ENCODE measurements at regions not wholly inside any gene's neighbourhood (a gene's known extent, or its start where the extent isn't known, plus 50 kb on each side); places are given as distances from the start of the nearest gene placed in this dataset.
"Not testable (repeated sequence)": the region's sequence is repeated elsewhere in the genome, so short reads cannot be mapped to it uniquely, and the experiment has no call there.

- H3K9me3 Mint-ChIP-seq, H3K27me3 Mint-ChIP-seq, H3K4me1 Mint-ChIP-seq, H3K4me3 Mint-ChIP-seq, H3K27ac Mint-ChIP-seq, H3K36me3 Mint-ChIP-seq: not testable (repeated sequence)
Measured at GRCh38 chr2:111346018-111346930, 225.6 kb downstream of the BCL2L11 start.

- not testable (repeated sequence) for H3K4me3 Mint-ChIP-seq, H3K27me3 Mint-ChIP-seq, H3K9me3 Mint-ChIP-seq, H3K36me3 Mint-ChIP-seq, H3K4me1 Mint-ChIP-seq, H3K27ac Mint-ChIP-seq
Measured at GRCh38 chr2:111347695-111348094, 227.0 kb downstream of the BCL2L11 start.

GRCh38 chr2:111348316-111348715, 227.6 kb downstream of the BCL2L11 start:
- not testable (repeated sequence) for H3K9me3 Mint-ChIP-seq, H3K27me3 Mint-ChIP-seq, H3K4me1 Mint-ChIP-seq, H3K4me3 Mint-ChIP-seq, H3K36me3 Mint-ChIP-seq, H3K27ac Mint-ChIP-seq

GRCh38 chr2:111355022-111355817, 234.5 kb downstream of the BCL2L11 start:
- not testable (repeated sequence) for H3K9me3 Mint-ChIP-seq, H3K4me3 Mint-ChIP-seq, H3K27me3 Mint-ChIP-seq, H3K4me1 Mint-ChIP-seq, H3K36me3 Mint-ChIP-seq, H3K27ac Mint-ChIP-seq

- H3K4me3 Mint-ChIP-seq, H3K4me1 Mint-ChIP-seq: not testable (repeated sequence)
Measured at GRCh38 chr2:111355823-111356511, 235.3 kb downstream of the BCL2L11 start.

GRCh38 chr2:111356512-111357031, 235.9 kb downstream of the BCL2L11 start:
- H3K4me1 Mint-ChIP-seq, H3K27ac Mint-ChIP-seq, H3K36me3 Mint-ChIP-seq, H3K27me3 Mint-ChIP-seq, H3K4me3 Mint-ChIP-seq, H3K9me3 Mint-ChIP-seq: not testable (repeated sequence)

More at GRCh38 chr2:111355823-111356511, 235.3 kb downstream of the BCL2L11 start:
- H3K27ac Mint-ChIP-seq, H3K9me3 Mint-ChIP-seq, H3K36me3 Mint-ChIP-seq, H3K27me3 Mint-ChIP-seq: not testable (repeated sequence)

DNA sequence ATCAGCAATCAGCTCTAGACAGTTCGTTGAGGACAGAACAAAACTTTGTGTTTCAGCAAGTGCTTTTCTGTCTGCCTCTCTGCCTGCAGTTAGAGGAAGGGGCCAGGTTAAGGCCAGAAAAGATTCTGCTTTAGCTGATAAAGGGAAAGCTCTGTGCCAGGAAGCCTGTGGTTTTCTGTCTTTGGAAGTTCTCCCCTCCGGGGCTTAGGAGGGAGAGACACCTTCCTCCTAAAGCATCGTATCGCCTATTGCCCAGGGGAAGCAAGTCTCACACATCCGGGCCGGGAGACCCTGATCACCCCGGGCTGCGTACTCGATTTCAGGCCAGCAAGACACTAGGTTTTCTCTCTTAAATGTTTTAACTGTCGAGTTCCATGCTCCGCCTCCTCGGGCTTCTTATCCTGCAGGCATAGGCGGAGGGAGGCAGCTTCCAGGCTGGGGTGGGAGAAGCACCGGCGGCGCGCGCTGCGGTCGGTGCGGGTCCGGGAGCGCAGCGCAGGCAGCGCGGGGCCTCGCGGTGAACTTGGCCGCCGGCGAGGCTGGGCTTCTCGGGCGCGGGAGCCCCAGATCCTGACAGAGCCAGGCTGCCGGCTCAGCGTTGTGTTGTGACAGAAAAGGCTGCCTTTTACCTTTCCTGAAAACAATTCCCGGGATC, 245.4 kb downstream of the BCL2L11 start:
- not testable (repeated sequence) for H3K4me1 Mint-ChIP-seq

DNA sequence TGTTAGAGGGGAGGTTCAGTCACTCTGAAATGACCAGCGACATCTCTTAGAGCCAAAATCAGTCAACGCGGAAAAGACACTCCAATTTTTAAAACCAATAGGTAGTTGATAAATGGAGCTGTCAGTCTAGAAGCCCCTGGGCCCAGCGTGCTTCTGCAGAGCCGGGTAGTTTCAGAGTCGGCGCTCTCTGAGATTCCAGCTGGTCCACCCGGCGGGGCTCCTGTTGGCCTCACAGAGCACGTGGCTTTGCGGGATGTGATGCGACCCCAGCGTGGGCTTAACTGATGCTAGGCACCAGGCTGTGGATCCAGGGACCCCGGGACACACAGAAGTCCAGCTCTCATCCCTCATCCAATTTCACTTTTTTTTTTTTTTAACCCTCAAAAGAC, 245.9 kb downstream of the BCL2L11 start:
- H3K27me3 Mint-ChIP-seq, H3K4me3 Mint-ChIP-seq, H3K27ac Mint-ChIP-seq, H3K4me1 Mint-ChIP-seq, H3K36me3 Mint-ChIP-seq, H3K9me3 Mint-ChIP-seq: not testable (repeated sequence)

More for the DNA sequence above, 245.4 kb downstream of the BCL2L11 start:
- H3K9me3 Mint-ChIP-seq, H3K4me3 Mint-ChIP-seq, H3K27ac Mint-ChIP-seq, H3K27me3 Mint-ChIP-seq, H3K36me3 Mint-ChIP-seq: not testable (repeated sequence)

GRCh38 chr2:111367080-111367479, 246.4 kb downstream of the BCL2L11 start:
- H3K36me3 Mint-ChIP-seq, H3K27me3 Mint-ChIP-seq, H3K9me3 Mint-ChIP-seq, H3K4me3 Mint-ChIP-seq, H3K4me1 Mint-ChIP-seq, H3K27ac Mint-ChIP-seq: not testable (repeated sequence)

GRCh38 chr2:111367871-111368270, 247.2 kb downstream of the BCL2L11 start:
- not testable (repeated sequence) for H3K9me3 Mint-ChIP-seq, H3K27me3 Mint-ChIP-seq

GRCh38 chr2:111368288-111368687, 247.6 kb downstream of the BCL2L11 start:
- not testable (repeated sequence) for H3K4me1 Mint-ChIP-seq, H3K9me3 Mint-ChIP-seq, H3K27ac Mint-ChIP-seq, H3K27me3 Mint-ChIP-seq, H3K36me3 Mint-ChIP-seq, H3K4me3 Mint-ChIP-seq

More at GRCh38 chr2:111367871-111368270, 247.2 kb downstream of the BCL2L11 start:
- H3K27ac Mint-ChIP-seq, H3K4me1 Mint-ChIP-seq, H3K36me3 Mint-ChIP-seq, H3K4me3 Mint-ChIP-seq: not testable (repeated sequence)

GRCh38 chr2:111373060-111373459, 252.3 kb downstream of the BCL2L11 start:
- not testable (repeated sequence) for H3K4me1 Mint-ChIP-seq, H3K9me3 Mint-ChIP-seq, H3K36me3 Mint-ChIP-seq, H3K27ac Mint-ChIP-seq, H3K27me3 Mint-ChIP-seq, H3K4me3 Mint-ChIP-seq

DNA sequence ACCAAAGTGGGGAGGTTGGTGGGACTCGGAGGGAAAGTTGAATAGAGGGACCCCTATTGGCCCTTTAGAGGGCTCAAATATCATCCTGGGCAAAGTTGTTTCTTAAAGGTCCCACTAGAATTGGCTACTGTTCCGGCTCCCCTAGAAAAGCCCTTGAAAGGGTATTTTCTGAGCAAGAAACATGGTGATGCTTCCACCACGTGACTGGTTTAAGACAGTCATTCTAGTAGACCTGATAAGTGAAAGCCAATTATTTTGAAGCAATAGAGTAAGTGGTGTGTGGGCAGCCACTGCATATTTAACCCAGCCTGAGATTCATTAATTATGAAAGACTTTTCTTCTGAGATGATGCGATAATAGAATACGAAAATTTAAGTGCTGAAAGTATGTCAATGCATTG, 253.3 kb downstream of the BCL2L11 start:
- H3K4me1 Mint-ChIP-seq, H3K27me3 Mint-ChIP-seq, H3K4me3 Mint-ChIP-seq, H3K9me3 Mint-ChIP-seq, H3K27ac Mint-ChIP-seq, H3K36me3 Mint-ChIP-seq: not testable (repeated sequence)

GRCh38 chr2:111374734-111375133, 254.0 kb downstream of the BCL2L11 start:
- H3K27me3 Mint-ChIP-seq, H3K36me3 Mint-ChIP-seq, H3K27ac Mint-ChIP-seq, H3K4me1 Mint-ChIP-seq, H3K4me3 Mint-ChIP-seq, H3K9me3 Mint-ChIP-seq: not testable (repeated sequence)

- not testable (repeated sequence) for H3K27me3 Mint-ChIP-seq, H3K36me3 Mint-ChIP-seq, H3K27ac Mint-ChIP-seq, H3K4me1 Mint-ChIP-seq, H3K9me3 Mint-ChIP-seq, H3K4me3 Mint-ChIP-seq
Measured at GRCh38 chr2:111375320-111375883, 254.7 kb downstream of the BCL2L11 start.

All from IgD-negative memory B cell (primary cell).